ENCODE measurements at regions not wholly inside any gene's neighbourhood (a gene's known extent, or its start where the extent isn't known, plus 50 kb on each side); places are given as distances from the start of the nearest gene placed in this dataset.

DNA sequence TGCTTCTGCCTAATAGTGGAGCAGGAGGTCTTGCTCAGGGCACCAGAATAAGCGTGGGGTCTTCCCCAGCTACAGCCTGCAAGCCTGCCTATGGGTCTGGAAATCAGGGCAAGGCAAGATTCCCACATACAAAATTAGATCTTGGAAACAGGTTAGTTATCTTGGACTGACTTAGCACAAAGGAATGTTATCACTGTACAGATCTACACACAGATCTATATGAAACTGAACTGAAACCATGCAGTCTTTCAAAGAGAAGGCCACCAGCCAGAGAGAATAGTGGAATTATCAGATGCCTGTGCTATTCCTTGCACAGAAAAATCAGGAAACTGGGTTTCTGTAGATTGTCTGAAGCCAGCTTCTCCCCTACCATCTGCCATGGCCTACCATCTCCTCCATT is 585.7 kb downstream of the ACTL7B start:
- H3K9me3 ChIP-seq: no peaks in the 10 kb centered on the region
- no peak for DNase-seq (ENCODE audit: low spot score)
- H3K4me3 ChIP-seq: no peak overlapping the region
- H3K36me3 ChIP-seq: no peaks in the 10 kb centered on the region
- H3K27ac ChIP-seq: no peak overlapping the region
- TF ChIP-seq, protein P1, sequence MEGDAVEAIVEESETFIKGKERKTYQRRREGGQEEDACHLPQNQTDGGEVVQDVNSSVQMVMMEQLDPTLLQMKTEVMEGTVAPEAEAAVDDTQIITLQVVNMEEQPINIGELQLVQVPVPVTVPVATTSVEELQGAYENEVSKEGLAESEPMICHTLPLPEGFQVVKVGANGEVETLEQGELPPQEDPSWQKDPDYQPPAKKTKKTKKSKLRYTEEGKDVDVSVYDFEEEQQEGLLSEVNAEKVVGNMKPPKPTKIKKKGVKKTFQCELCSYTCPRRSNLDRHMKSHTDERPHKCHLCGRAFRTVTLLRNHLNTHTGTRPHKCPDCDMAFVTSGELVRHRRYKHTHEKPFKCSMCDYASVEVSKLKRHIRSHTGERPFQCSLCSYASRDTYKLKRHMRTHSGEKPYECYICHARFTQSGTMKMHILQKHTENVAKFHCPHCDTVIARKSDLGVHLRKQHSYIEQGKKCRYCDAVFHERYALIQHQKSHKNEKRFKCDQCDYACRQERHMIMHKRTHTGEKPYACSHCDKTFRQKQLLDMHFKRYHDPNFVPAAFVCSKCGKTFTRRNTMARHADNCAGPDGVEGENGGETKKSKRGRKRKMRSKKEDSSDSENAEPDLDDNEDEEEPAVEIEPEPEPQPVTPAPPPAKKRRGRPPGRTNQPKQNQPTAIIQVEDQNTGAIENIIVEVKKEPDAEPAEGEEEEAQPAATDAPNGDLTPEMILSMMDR (IDR thresholded peaks at IDR 0.05): no peak
- H3K27me3 ChIP-seq: no peaks in the 10 kb centered on the region
- peaks cover 0 to 7% of the 10 kb centered on the region in 2 donors for H3K4me1 ChIP-seq

DNA sequence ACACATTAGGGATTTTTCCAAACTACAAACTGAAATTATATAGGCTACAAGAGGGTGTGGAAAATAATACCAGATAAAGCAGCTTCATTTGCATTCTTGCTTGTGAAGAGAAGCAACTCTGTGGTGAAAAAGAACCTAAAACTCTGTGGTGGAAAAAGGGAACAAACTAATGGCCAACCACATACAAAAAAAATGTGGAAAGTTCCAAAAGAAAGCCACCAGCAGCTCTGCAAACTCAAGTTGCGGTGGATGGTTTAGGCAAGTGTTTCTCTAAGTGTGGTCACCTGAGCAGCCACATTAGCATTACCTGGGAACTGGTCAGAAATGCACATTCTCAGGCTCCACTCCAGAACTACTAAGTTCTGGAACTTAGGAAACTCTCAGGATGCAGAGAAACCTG is 586.4 kb downstream of the ACTL7B start:
- Histone ChIP-seq H3K27me3 (no peaks in the 10 kb centered on the region), H3K4me3 (no peak overlapping the region), H3K27ac (no peak overlapping the region), H3K36me3 (no peaks in the 10 kb centered on the region), H3K4me1 (peaks cover 0 to 7% of the 10 kb centered on the region in 2 donors), H3K9me3 (no peaks in the 10 kb centered on the region)
- no peak for DNase-seq (ENCODE audit: low spot score)
- TF ChIP-seq, protein P1 (IDR thresholded peaks at IDR 0.05): no peak

DNA sequence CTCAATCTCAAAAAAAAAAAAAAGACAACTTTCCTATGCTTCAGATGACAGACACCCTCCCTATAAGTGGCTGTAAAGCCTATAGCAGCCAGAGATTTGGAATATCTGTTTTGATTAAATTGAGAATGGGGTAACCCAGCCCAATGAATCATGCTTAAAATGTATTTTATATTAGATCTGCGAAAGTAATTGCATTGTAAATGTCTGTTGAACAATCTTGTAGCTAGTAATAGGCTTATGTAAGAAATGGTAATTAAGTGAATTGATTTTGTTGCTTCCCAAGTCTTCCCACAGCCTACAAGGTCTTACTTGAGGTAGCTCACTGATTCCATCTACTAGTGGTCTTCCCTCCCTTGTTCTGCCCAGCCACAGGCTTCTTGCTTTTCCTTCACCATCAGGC is 590.7 kb downstream of the ACTL7B start:
- no peak for DNase-seq (ENCODE audit: low spot score)
- Histone ChIP-seq H3K36me3 (no peaks in the 10 kb centered on the region), H3K4me3 (no peak overlapping the region), H3K27ac (no peak overlapping the region), H3K27me3 (no peaks in the 10 kb centered on the region), H3K4me1 (no peaks in the 10 kb centered on the region), H3K9me3 (no peaks in the 10 kb centered on the region)
- TF ChIP-seq, protein P1 (IDR thresholded peaks at IDR 0.05): no peak

DNA sequence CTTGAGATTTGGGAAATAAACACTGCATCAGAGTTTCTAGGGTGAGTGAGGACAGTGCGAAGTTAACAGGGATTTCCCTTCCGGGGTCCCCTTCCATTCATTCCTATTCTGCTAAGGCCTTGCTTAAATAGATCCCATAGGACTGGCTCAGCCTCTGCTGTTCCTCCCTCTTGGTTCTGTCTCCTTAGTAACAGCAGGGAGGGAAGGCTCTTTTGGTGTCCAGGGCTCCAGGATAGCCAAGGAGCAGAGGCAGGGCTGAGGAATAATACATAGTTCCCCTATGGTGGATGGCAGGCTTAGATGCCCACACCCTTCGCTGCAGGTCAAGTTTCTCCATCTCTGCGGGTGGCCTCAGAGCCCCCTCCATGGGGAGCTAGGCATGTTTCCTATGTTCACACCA is 591.7 kb downstream of the ACTL7B start:
- Histone ChIP-seq H3K9me3 (no peaks in the 10 kb centered on the region), H3K36me3 (no peaks in the 10 kb centered on the region), H3K4me1 (no peaks in the 10 kb centered on the region), H3K27me3 (no peaks in the 10 kb centered on the region), H3K4me3 (no peak overlapping the region), H3K27ac (no peak overlapping the region)
- no peak for DNase-seq (ENCODE audit: low spot score)
- TF ChIP-seq, protein P1 (IDR thresholded peaks at IDR 0.05): no peak

DNA sequence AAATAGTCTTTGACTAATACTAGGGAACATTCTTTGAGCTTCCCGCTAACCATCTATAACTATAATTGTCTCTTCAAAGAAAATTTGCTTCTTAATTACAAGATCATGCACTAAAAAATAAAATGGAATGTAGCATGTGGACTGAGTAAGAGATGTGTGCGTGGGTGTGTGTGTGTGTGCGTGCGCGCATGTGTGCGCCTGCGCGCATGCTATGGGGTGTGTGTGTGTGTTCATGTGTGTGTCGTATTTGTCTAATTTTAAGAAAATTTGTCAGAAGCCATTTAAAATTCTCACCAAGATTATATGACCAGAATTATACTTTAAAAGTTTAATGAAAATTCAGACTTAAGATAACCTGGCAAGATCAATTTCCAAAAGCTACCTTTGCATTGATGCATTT is 593.0 kb downstream of the ACTL7B start:
- TF ChIP-seq, protein P1 (IDR thresholded peaks at IDR 0.05): no peak

DNA sequence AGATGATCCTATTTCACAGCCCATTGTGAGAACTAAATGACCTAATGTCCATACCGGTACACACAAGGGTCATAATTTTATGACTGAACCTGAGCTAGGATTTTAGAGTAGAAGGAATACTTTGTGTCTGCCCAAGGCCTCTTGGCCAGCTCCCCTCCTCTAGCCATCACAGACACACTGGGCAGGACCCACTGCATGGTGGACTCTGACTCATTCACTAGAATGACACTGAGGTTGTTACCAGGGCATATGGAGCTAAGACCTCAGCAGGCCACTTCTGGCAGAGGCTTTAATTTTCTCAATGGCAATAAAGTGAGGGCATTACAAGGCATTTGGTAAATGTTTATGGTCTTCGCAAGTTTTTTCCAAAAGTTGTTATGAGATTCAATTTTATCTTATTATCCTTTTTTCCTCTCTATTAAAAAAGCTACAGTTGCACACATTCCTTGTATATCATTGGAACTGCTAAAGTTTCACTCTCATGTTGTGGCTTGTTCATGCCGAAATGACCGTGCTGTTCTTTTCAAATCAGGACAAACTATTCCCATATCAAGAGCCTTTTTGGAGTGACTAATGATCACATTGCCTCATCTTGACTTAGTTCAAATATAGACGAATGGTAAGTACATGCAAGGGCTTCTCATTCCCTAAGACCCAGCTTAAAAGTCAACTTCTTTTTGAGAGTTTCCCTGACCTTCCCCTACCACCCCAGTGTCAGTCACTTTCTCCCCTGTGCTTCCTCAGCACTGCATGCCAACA is 595.7 kb downstream of the ACTL7B start:
- Histone ChIP-seq H3K27ac (no peak overlapping the region), H3K4me3 (no peak overlapping the region), H3K9me3 (no peaks in the 10 kb centered on the region), H3K27me3 (no peaks in the 10 kb centered on the region), H3K4me1 (no peaks in the 10 kb centered on the region), H3K36me3 (no peaks in the 10 kb centered on the region)
- TF ChIP-seq, protein P1 (IDR thresholded peaks at IDR 0.05): no peak
- no peak for DNase-seq (ENCODE audit: low spot score)

More for the DNA sequence above, 593.0 kb downstream of the ACTL7B start:
- H3K4me3 ChIP-seq: no peak overlapping the region
- DNase-seq (ENCODE audit: low spot score): no peak
- H3K9me3 ChIP-seq: no peaks in the 10 kb centered on the region
- no peaks in the 10 kb centered on the region for H3K36me3 ChIP-seq
- no peak overlapping the region for H3K27ac ChIP-seq
- H3K27me3 ChIP-seq: no peaks in the 10 kb centered on the region
- no peaks in the 10 kb centered on the region for H3K4me1 ChIP-seq
